CD4-positive, alpha-beta T cell (primary cell): ENCODE measurements at regions not wholly inside any gene's neighbourhood (a gene's known extent, or its start where the extent isn't known, plus 50 kb on each side); places are given as distances from the start of the nearest gene placed in this dataset.

Experiments used
- ATAC-seq: fragments of 200-7000 bp; cut with Tn5 transposase; one replicate; pipeline ENCODE4 v1.10.0; 2022; ENCODE audit warnings: mild to moderate bottlenecking; ENCODE audit not compliant: poor library complexity
- CTCF ChIA-PET: fragments of 350-600 bp; sonication (Branson Sonifier 250); formaldehyde crosslinking; loops from one replicate; lab custom pipeline; 2021; ENCODE audit warnings: antibody characterized with exemption, inconsistent platforms; lab: Charles Lee
- POLR2A ChIA-PET: fragments of 350-600 bp; sonication (Branson Sonifier 250); formaldehyde crosslinking; loops from one replicate; lab custom pipeline; 2021; ENCODE audit warnings: antibody characterized with exemption, inconsistent platforms; lab: Charles Lee
- DNase-seq, 14 experiments: peaks; one replicate each; pipeline ENCODE4 v3.0.0-alpha.2; 2013 to 2020; ENCODE audit warnings: mixed read lengths in 2 of 14
- H3K27ac ChIP-seq, 2 donors: one replicate each; pipeline versions ENCODE4 v1.5.1 to v1.7.0; 2013; ENCODE audit warnings: low read length in 2 of 2, low read depth in 1 of 2, mild to moderate bottlenecking in 1 of 2
- H3K27me3 ChIP-seq, 2 experiments: 1 replicate in 1 of 2; 2 replicates in 1 of 2; pipeline versions ENCODE4 v1.6.1 to v1.7.0; 2013; ENCODE audit warnings: low read length in 2 of 2, control low read depth in 1 of 2, mild to moderate bottlenecking in 1 of 2, moderate library complexity in 1 of 2; ENCODE audit not compliant: insufficient read depth in 2 of 2, control insufficient read depth in 1 of 2
- H3K36me3 ChIP-seq: one replicate; pipeline ENCODE4 v1.6.1; 2013; ENCODE audit warnings: low read length, control low read depth; ENCODE audit not compliant: insufficient read depth
- H3K4me1 ChIP-seq: one replicate; pipeline ENCODE4 v1.6.1; 2013; ENCODE audit warnings: low read length, control low read depth; ENCODE audit not compliant: insufficient read depth
- H3K4me3 ChIP-seq: one replicate; pipeline ENCODE4 v1.5.1; 2013; ENCODE audit warnings: mild to moderate bottlenecking, low read length, moderate library complexity
- H3K9me3 ChIP-seq, 2 experiments: 1 replicate in 1 of 2; 2 replicates in 1 of 2; pipeline versions ENCODE4 v1.6.1 to v1.7.0; 2013; ENCODE audit warnings: low read length in 2 of 2, mild to moderate bottlenecking in 2 of 2, control low read depth in 1 of 2, moderate library complexity in 1 of 2; ENCODE audit not compliant: control insufficient read depth in 1 of 2, insufficient read depth in 1 of 2
- H3K27ac Mint-ChIP-seq: one replicate; pipeline ENCODE4 v1.8.0; 2020; ENCODE audit warnings: mixed read lengths
- H3K27me3 Mint-ChIP-seq: one replicate; pipeline ENCODE4 v1.8.0; 2021; ENCODE audit warnings: mixed read lengths
- H3K36me3 Mint-ChIP-seq: one replicate; pipeline ENCODE4 v1.8.0; 2021; ENCODE audit warnings: low read depth, mixed read lengths
- H3K4me1 Mint-ChIP-seq: one replicate; pipeline ENCODE4 v1.8.0; 2021; ENCODE audit warnings: low read depth, mixed read lengths
- H3K4me3 Mint-ChIP-seq: one replicate; pipeline ENCODE4 v1.8.0; 2020; ENCODE audit warnings: mild to moderate bottlenecking, mixed read lengths
- H3K9me3 Mint-ChIP-seq: one replicate; pipeline ENCODE4 v1.8.0; 2020; ENCODE audit warnings: mixed read lengths
- CTCF ChIP-seq: fragments of 200-600 bp; IDR thresholded peaks from one replicate; pipeline ENCODE4 v1.8.0; 2022; ENCODE audit warnings: antibody characterized with exemption, mild to moderate bottlenecking
- intact Hi-C, 2 experiments: fragments of 100-400 bp; cut with DNase I in 1 of 2; cut with micrococcal nuclease in 1 of 2; formaldehyde crosslinking; loops; one replicate each; pipeline versions ENCODE4 v1.15.1 to v1.9.0; 2023 to 2025; cut with DNase I, micrococcal nuclease

GRCh38 chr7:53500076-53500475, 464.6 kb downstream of the POM121L12 start:
- Mint-ChIP-seq H3K27me3 (no peaks in the 10 kb centered on the region), H3K4me1 (no peaks in the 10 kb centered on the region), H3K4me3 (no peak overlapping the region), H3K9me3 (peaks cover 15% of the 10 kb centered on the region), H3K27ac (no peak overlapping the region), H3K36me3 (no peaks in the 10 kb centered on the region)
- Histone ChIP-seq H3K27ac (no peak overlapping the region), H3K9me3 (peaks cover 0 to 12% of the 10 kb centered on the region in 2 experiments), H3K36me3 (no peaks in the 10 kb centered on the region), H3K27me3 (no peaks in the 10 kb centered on the region), H3K4me3 (no peak overlapping the region), H3K4me1 (no peaks in the 10 kb centered on the region)
- POLR2A ChIA-PET = no interaction called here
- intact Hi-C loops = no loop called here
- no peak for TF ChIP-seq CTCF
- no peak for DNase-seq
- no peak for ATAC-seq
- CTCF ChIA-PET = no interaction called here

- no peaks in the 10 kb centered on the region for H3K27me3 ChIP-seq
- no peak for TF ChIP-seq CTCF
- H3K27ac ChIP-seq = no peak overlapping the region
- POLR2A ChIA-PET = no interaction called here
- ATAC-seq = no peak
- no peak for DNase-seq
- no peaks in the 10 kb centered on the region for H3K36me3 ChIP-seq
- Mint-ChIP-seq H3K36me3 (no peaks in the 10 kb centered on the region), H3K4me1 (no peaks in the 10 kb centered on the region), H3K27me3 (no peaks in the 10 kb centered on the region), H3K9me3 (peaks cover 11% of the 10 kb centered on the region), H3K27ac (no peak overlapping the region), H3K4me3 (no peak overlapping the region)
- CTCF ChIA-PET = no interaction called here
- H3K9me3 ChIP-seq = peaks cover 9 to 11% of the 10 kb centered on the region in 2 experiments
- H3K4me1 ChIP-seq = no peaks in the 10 kb centered on the region
- H3K4me3 ChIP-seq = no peak overlapping the region
- intact Hi-C loops = no loop called here
These were observed 469.5 kb downstream of the POM121L12 start for GRCh38 chr7:53504914-53505313.

- TF ChIP-seq CTCF = no peak
- H3K9me3 Mint-ChIP-seq = peaks cover 20% of the 10 kb centered on the region
- no peak for ATAC-seq
- peaks cover 4 to 16% of the 10 kb centered on the region in 2 experiments for H3K9me3 ChIP-seq
- H3K4me1 ChIP-seq = no peaks in the 10 kb centered on the region
- no peak overlapping the region for H3K4me3 ChIP-seq
- POLR2A ChIA-PET = no interaction called here
- DNase-seq = no peak
- H3K36me3 Mint-ChIP-seq = no peaks in the 10 kb centered on the region
- H3K27me3 ChIP-seq = no peaks in the 10 kb centered on the region
- H3K27me3 Mint-ChIP-seq = no peaks in the 10 kb centered on the region
- H3K27ac ChIP-seq = no peak overlapping the region
- H3K4me3 Mint-ChIP-seq = no peak overlapping the region
- H3K27ac Mint-ChIP-seq = no peak overlapping the region
- no peaks in the 10 kb centered on the region for H3K4me1 Mint-ChIP-seq
- intact Hi-C loops = no loop called here
- no peaks in the 10 kb centered on the region for H3K36me3 ChIP-seq
- CTCF ChIA-PET = no interaction called here
These were observed 482.9 kb downstream of the POM121L12 start for GRCh38 chr7:53518319-53518718.
